Lower lobe of right lung (tissue), 2 donors: ENCODE measurements at regions not wholly inside any gene's neighbourhood (a gene's known extent, or its start where the extent isn't known, plus 50 kb on each side); places are given as distances from the start of the nearest gene placed in this dataset.
"Not testable (repeated sequence)": the region's sequence is repeated elsewhere in the genome, so short reads cannot be mapped to it uniquely, and the experiment has no call there.

Experiments used
- ATAC-seq, 2 donors: fragments of 200-7000 bp; cut with Tn5 transposase; one replicate each; pipeline ENCODE4 v1.9.1; 2020 to 2022; ENCODE audit warnings: mild to moderate bottlenecking in 2 of 2, moderate library complexity in 2 of 2
- DNase-seq: peaks from one replicate; pipeline ENCODE4 v3.0.0-alpha.2; 2020
- H3K27ac ChIP-seq: fragments of 200-600 bp; one replicate; pipeline ENCODE4 v1.8.0; 2022
- H3K27me3 ChIP-seq: fragments of 200-600 bp; one replicate; pipeline ENCODE4 v1.8.0; 2022; ENCODE audit warnings: low read depth
- H3K36me3 ChIP-seq: fragments of 200-600 bp; one replicate; pipeline ENCODE4 v1.8.0; 2022; ENCODE audit warnings: mild to moderate bottlenecking
- H3K4me1 ChIP-seq: fragments of 200-600 bp; one replicate; pipeline ENCODE4 v1.8.0; 2022
- H3K4me3 ChIP-seq: fragments of 200-600 bp; one replicate; pipeline ENCODE4 v1.8.0; 2022; ENCODE audit warnings: mild to moderate bottlenecking
- H3K9me3 ChIP-seq: fragments of 200-600 bp; one replicate; pipeline ENCODE4 v1.8.0; 2022
- CTCF ChIP-seq: fragments of 200-600 bp; IDR thresholded peaks from one replicate; pipeline ENCODE4 v1.8.0; 2022; ENCODE audit warnings: antibody characterized with exemption, mild to moderate bottlenecking
- intact Hi-C: fragments of 100-400 bp; cut with DNase I; formaldehyde crosslinking; loops from one replicate; pipeline ENCODE4 v1.11.0; 2022
- donor health status: DM: no; HTN: yes; CAD: no; lungs with severe emphysema.

DNA sequence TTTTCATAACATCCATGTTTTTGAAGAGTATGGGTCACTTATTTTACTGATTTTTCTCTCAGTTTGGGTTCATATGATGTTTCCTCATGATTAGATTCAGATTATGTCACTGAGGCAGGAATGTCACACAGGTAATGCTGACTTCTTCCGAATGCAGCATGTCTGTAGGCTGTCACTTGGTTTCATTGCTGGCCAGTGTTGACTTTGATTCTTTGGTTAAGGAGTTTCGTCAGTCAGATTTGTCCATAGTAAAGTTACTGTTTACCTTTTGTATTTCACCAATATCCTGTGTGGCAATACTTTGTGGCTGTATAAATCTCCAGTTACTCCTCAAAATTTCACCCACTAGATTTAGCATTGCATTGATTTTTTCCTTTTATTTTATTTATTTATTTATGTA is 105.6 kb downstream of the MRPL57 start:
- H3K36me3 ChIP-seq, result no peaks in the 10 kb centered on the region
- ATAC-seq, result no peak
- no peaks in the 10 kb centered on the region for H3K4me1 ChIP-seq
- no peak overlapping the region for H3K4me3 ChIP-seq
- no peaks in the 10 kb centered on the region for H3K27me3 ChIP-seq
- no peaks in the 10 kb centered on the region for H3K9me3 ChIP-seq
- intact Hi-C loops, result no loop called here
- no peak overlapping the region for H3K27ac ChIP-seq
- no peak for TF ChIP-seq CTCF
- no peak for DNase-seq

DNA sequence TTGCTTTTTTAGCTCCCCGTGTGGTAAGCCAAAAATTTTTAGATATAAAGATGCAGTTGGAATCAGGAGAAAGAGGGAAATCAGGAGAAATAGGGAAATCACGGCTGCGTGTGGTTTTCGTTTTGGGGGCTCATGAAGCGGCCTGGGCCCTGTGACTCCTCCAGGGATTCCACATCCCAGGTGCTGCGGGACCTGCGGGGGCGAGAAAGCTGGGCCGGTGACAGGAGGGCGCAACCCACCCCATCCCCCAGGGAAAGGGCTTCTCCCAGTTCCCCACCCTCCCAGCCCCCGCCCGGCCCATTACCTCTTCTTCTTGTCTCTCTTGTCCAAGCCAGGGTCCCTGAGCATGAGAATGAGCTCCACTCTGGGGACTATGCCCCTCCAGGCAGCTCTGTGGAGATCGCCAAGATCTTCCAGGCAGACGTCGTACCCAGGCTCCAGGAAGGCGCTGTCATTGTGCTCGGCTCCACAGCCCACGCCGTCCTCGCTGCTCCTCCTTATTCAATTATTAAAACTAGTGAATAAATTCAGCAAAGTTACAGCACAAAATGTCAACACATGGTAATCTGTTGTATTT is 111.0 kb downstream of the MRPL57 start:
- Histone ChIP-seq H3K27me3 (no peaks in the 10 kb centered on the region), H3K4me1 (no peaks in the 10 kb centered on the region), H3K27ac (no peak overlapping the region), H3K4me3 (no peak overlapping the region), H3K36me3 (no peaks in the 10 kb centered on the region), H3K9me3 (no peaks in the 10 kb centered on the region)
- DNase-seq, result no peak
- ATAC-seq, result no peak
- intact Hi-C loops, result no loop called here
- TF ChIP-seq CTCF, result no peak

DNA sequence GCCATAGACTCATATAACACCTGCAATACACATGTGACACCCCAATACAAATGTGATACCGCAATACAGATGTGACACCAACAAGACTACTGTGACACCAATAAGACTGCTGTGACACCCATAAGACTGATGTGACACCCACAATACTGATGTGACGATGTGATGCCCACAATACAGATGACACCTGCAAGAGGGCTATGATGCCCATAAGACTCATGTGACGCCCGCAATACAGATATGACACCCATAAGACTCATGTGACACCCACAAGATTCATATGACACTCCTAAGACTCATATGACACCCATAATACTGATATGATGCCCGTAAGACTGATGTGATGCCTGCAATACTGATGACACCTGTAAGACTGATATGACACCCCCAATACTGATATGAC is 113.0 kb downstream of the MRPL57 start:
- Histone ChIP-seq H3K9me3 (no peaks in the 10 kb centered on the region), H3K4me1 (no peaks in the 10 kb centered on the region), H3K4me3 (no peak overlapping the region), H3K36me3 (no peaks in the 10 kb centered on the region), H3K27ac (no peak overlapping the region), H3K27me3 (no peaks in the 10 kb centered on the region)
- ATAC-seq (no peak), DNase-seq (no peak)
- intact Hi-C loops, result no loop called here
- TF ChIP-seq CTCF, result no peak

DNA sequence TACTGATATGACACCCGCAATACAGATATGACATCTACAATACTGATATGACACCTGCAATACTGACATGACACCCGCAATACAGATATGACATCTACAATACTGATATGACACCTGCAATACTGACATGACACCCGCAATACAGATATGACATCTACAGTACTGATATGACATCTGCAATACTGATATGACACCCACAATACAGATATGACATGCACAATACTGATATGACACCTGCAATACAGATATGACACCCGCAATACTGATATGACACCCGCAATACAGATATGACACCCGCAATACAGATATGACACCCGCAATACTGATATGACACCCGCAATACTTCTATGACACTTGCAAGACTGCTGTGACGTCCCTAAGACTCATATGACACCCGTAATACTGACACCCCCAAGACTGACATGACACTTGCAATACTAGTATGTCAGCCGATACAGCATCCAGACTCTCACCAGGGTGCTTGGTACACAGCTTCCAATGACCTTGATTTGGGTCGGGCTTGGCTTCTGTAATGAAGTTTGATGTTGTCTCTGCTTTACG is 114.1 kb downstream of the MRPL57 start:
- H3K36me3 ChIP-seq, H3K9me3 ChIP-seq, H3K27ac ChIP-seq, ATAC-seq, H3K27me3 ChIP-seq, intact Hi-C loops, H3K4me3 ChIP-seq, H3K4me1 ChIP-seq, DNase-seq: not testable (repeated sequence)

GRCh38 chr13:21291840-21292239 is 115.4 kb downstream of the MRPL57 start:
- no peak for ATAC-seq
- H3K4me3 ChIP-seq, result no peak overlapping the region
- H3K27me3 ChIP-seq, result no peaks in the 10 kb centered on the region
- no peaks in the 10 kb centered on the region for H3K9me3 ChIP-seq
- DNase-seq, result no peak
- H3K36me3 ChIP-seq, result no peaks in the 10 kb centered on the region
- H3K27ac ChIP-seq, result no peak overlapping the region
- TF ChIP-seq CTCF, result no peak
- no peaks in the 10 kb centered on the region for H3K4me1 ChIP-seq
- intact Hi-C loops, result no loop called here

GRCh38 chr13:21296991-21297390 is 120.5 kb downstream of the MRPL57 start:
- DNase-seq, result peak; percentile 54
- H3K9me3 ChIP-seq, H3K4me3 ChIP-seq, intact Hi-C loops, H3K36me3 ChIP-seq, H3K27me3 ChIP-seq: not testable (repeated sequence)
- peak; percentile 51 to 72 for ATAC-seq
- Histone ChIP-seq H3K27ac (peak overlapping the region; percentile 79), H3K4me1 (peaks cover 16% of the 10 kb centered on the region)
- peak; percentile 45 for TF ChIP-seq CTCF
